Osteoblast (primary cell): ENCODE measurements at regions not wholly inside any gene's neighbourhood (a gene's known extent, or its start where the extent isn't known, plus 50 kb on each side); places are given as distances from the start of the nearest gene placed in this dataset.

ENCODE experiments used
- DNase-seq: peaks from one replicate; pipeline ENCODE4 v3.0.0; 2011; ENCODE audit warnings: low spot score, mixed read lengths; ENCODE audit not compliant: insufficient read length; ENCODE audit errors: missing footprints
- H2AFZ ChIP-seq: 2 replicates; pipeline ENCODE4 v1.6.0; 2011; ENCODE audit warnings: mild to moderate bottlenecking, low read length
- H3K27ac ChIP-seq: 2 replicates; pipeline ENCODE4 v1.5.1; 2011; ENCODE audit warnings: mild to moderate bottlenecking, low read depth, low read length, moderate library complexity
- H3K27me3 ChIP-seq: 2 replicates; pipeline ENCODE4 v1.6.0; 2012; ENCODE audit warnings: mild to moderate bottlenecking, control low read depth, inconsistent platforms, low read length, moderate library complexity; ENCODE audit not compliant: insufficient read depth
- H3K36me3 ChIP-seq: 2 replicates; pipeline ENCODE4 v1.5.1; 2011; ENCODE audit warnings: mild to moderate bottlenecking, low read length, control low read depth, moderate library complexity; ENCODE audit not compliant: insufficient read depth
- H3K4me1 ChIP-seq: 2 replicates; pipeline ENCODE4 v1.5.1; 2011; ENCODE audit warnings: mild to moderate bottlenecking, low read length, control low read depth, moderate library complexity; ENCODE audit not compliant: insufficient read depth
- H3K4me2 ChIP-seq: 2 replicates; pipeline ENCODE4 v1.6.0; 2011; ENCODE audit warnings: mild to moderate bottlenecking, low read length; ENCODE audit not compliant: insufficient read depth
- H3K4me3 ChIP-seq: fragments of 200-600 bp; sonication (generic); 3 replicates; pipeline ENCODE4 v1.5.1; 2012; ENCODE audit warnings: mild to moderate bottlenecking, low read length, inconsistent platforms; ENCODE audit not compliant: insufficient read depth
- H3K79me2 ChIP-seq: 2 replicates; pipeline ENCODE4 v1.6.0; 2012; ENCODE audit warnings: mild to moderate bottlenecking, low read length, control low read depth, inconsistent platforms; ENCODE audit not compliant: insufficient read depth
- H3K9me3 ChIP-seq: 2 replicates; pipeline ENCODE4 v1.5.1; 2011; ENCODE audit warnings: low read depth, low read length, control low read depth
- H4K20me1 ChIP-seq: 2 replicates; pipeline ENCODE4 v1.6.0; 2012; ENCODE audit warnings: mild to moderate bottlenecking, low read length, control low read depth; ENCODE audit not compliant: insufficient read depth
- TF ChIP-seq, protein P1 (sequence below): IDR thresholded peaks from 2 replicates; pipeline ENCODE4 v1.5.1; 2011; ENCODE audit warnings: mild to moderate bottlenecking, low read depth, low read length, moderate library complexity; ENCODE audit errors: extremely low read depth

- no peak overlapping the region for H2AFZ ChIP-seq
Observed at GRCh38 chr1:172902861-172903381, 147.8 kb downstream of the TNFSF18 start.

GRCh38 chr1:172903581-172904220 is 147.0 kb downstream of the TNFSF18 start:
- Histone ChIP-seq H2AFZ (no peak overlapping the region), H3K79me2 (no peaks in the 10 kb centered on the region), H3K27me3 (no peaks in the 10 kb centered on the region), H3K27ac (peak overlapping the region; percentile 68), H3K36me3 (no peaks in the 10 kb centered on the region), H3K4me1 (peaks cover 60% of the 10 kb centered on the region), H3K4me3 (no peak overlapping the region), H3K9me3 (no peaks in the 10 kb centered on the region), H3K4me2 (peak overlapping the region; percentile 40), H4K20me1 (no peaks in the 10 kb centered on the region)
- TF ChIP-seq, protein P1, sequence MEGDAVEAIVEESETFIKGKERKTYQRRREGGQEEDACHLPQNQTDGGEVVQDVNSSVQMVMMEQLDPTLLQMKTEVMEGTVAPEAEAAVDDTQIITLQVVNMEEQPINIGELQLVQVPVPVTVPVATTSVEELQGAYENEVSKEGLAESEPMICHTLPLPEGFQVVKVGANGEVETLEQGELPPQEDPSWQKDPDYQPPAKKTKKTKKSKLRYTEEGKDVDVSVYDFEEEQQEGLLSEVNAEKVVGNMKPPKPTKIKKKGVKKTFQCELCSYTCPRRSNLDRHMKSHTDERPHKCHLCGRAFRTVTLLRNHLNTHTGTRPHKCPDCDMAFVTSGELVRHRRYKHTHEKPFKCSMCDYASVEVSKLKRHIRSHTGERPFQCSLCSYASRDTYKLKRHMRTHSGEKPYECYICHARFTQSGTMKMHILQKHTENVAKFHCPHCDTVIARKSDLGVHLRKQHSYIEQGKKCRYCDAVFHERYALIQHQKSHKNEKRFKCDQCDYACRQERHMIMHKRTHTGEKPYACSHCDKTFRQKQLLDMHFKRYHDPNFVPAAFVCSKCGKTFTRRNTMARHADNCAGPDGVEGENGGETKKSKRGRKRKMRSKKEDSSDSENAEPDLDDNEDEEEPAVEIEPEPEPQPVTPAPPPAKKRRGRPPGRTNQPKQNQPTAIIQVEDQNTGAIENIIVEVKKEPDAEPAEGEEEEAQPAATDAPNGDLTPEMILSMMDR, result no peak
- no peak for DNase-seq

More at GRCh38 chr1:172902861-172903381, 147.8 kb downstream of the TNFSF18 start:
- TF ChIP-seq, protein P1, result no peak
- peaks cover 68% of the 10 kb centered on the region for H3K4me1 ChIP-seq
- peak overlapping the region; percentile 68 for H3K27ac ChIP-seq
- DNase-seq, result no peak
- no peaks in the 10 kb centered on the region for H3K27me3 ChIP-seq
- no peaks in the 10 kb centered on the region for H3K36me3 ChIP-seq
- H3K79me2 ChIP-seq, result no peaks in the 10 kb centered on the region
- no peak overlapping the region for H3K4me3 ChIP-seq
- H3K9me3 ChIP-seq, result no peaks in the 10 kb centered on the region
- H3K4me2 ChIP-seq, result peak overlapping the region; percentile 40
- no peaks in the 10 kb centered on the region for H4K20me1 ChIP-seq

- DNase-seq, result no peak
- H4K20me1 ChIP-seq, result no peaks in the 10 kb centered on the region
- H2AFZ ChIP-seq, result no peak overlapping the region
- H3K36me3 ChIP-seq, result no peaks in the 10 kb centered on the region
- no peak overlapping the region for H3K4me2 ChIP-seq
- TF ChIP-seq, protein P1, result no peak
- H3K9me3 ChIP-seq, result no peaks in the 10 kb centered on the region
- peak overlapping the region; percentile 60 for H3K27ac ChIP-seq
- H3K4me3 ChIP-seq, result no peak overlapping the region
- no peaks in the 10 kb centered on the region for H3K79me2 ChIP-seq
- no peaks in the 10 kb centered on the region for H3K27me3 ChIP-seq
- peaks cover 65% of the 10 kb centered on the region for H3K4me1 ChIP-seq
Observed at GRCh38 chr1:172905452-172905851, 145.3 kb downstream of the TNFSF18 start.

- TF ChIP-seq, protein P1, result no peak
- H4K20me1 ChIP-seq, result no peaks in the 10 kb centered on the region
- peak overlapping the region; percentile 60 for H3K27ac ChIP-seq
- no peaks in the 10 kb centered on the region for H3K9me3 ChIP-seq
- H2AFZ ChIP-seq, result no peak overlapping the region
- no peaks in the 10 kb centered on the region for H3K79me2 ChIP-seq
- no peaks in the 10 kb centered on the region for H3K36me3 ChIP-seq
- H3K4me1 ChIP-seq, result peaks cover 65% of the 10 kb centered on the region
- H3K4me2 ChIP-seq, result peak overlapping the region; percentile 28
- H3K27me3 ChIP-seq, result no peaks in the 10 kb centered on the region
- no peak overlapping the region for H3K4me3 ChIP-seq
- no peak for DNase-seq
Observed at GRCh38 chr1:172906778-172907592, 143.8 kb downstream of the TNFSF18 start.
